GM12878 (cell line): ENCODE measurements at regions not wholly inside any gene's neighbourhood (a gene's known extent, or its start where the extent isn't known, plus 50 kb on each side); places are given as distances from the start of the nearest gene placed in this dataset.

Experiments used
- ATAC-seq: fragments of 200-7000 bp; cut with Tn5 transposase; 3 replicates; pipeline ENCODE4 v1.9.1; 2020; ENCODE audit warnings: mild to moderate bottlenecking, moderate library complexity
- BruUV-seq: library from RNA; stranded (reverse); fragments of 400-500 nt; replicated peaks from 2 replicates; lab custom pipeline; 2021; lab: Mats Ljungman, UMichigan
- CTCF ChIA-PET: fragments of 300-600 bp; sonication (Branson Sonifier 250); formaldehyde crosslinking; extraction: SDS; loops from one replicate; lab custom pipeline; 2021; ENCODE audit warnings: inconsistent platforms; lab: Yijun Ruan, JAX
- POLR2A ChIA-PET: fragments of 350-600 bp; formaldehyde crosslinking; extraction: SDS; loops from one replicate; lab custom pipeline; 2021; ENCODE audit warnings: inconsistent platforms; lab: Charles Lee
- RAD21 ChIA-PET: fragments of 300-600 bp; sonication (Branson Sonifier 250); formaldehyde crosslinking; loops from one replicate; lab custom pipeline; 2023; ENCODE audit warnings: antibody characterized with exemption; ENCODE audit not compliant: unreplicated experiment; lab: Charles Lee
- SMC1A ChIA-PET: fragments of 300-600 bp; sonication (Branson Sonifier 250); formaldehyde crosslinking; loops from one replicate; lab custom pipeline; 2023; ENCODE audit not compliant: unreplicated experiment, uncharacterized antibody; lab: Charles Lee
- DNase-seq: peaks from one replicate; pipeline ENCODE4 v3.0.0-alpha.2; 2011; ENCODE audit warnings: low read depth, low spot score
- FAIRE-seq: peaks from 3 replicates; lab custom pipeline; 2011; peaks lifted over from hg19 to GRCh38; lab: Jason Lieb, UNC
- H2AFZ ChIP-seq: 2 replicates; pipeline ENCODE4 v1.6.0; 2011; ENCODE audit warnings: low read depth, low read length, control low read depth; ENCODE audit not compliant: control insufficient read depth
- H3K27ac ChIP-seq: 2 replicates; pipeline ENCODE4 v1.5.1; 2011; ENCODE audit warnings: control low read depth; ENCODE audit not compliant: control insufficient read depth, insufficient read depth
- H3K27me3 ChIP-seq, 2 experiments: replicated peaks in 1 of 2; 2 replicates each; pipeline versions ENCODE4 v1.6.0 to v1.6.1; 2011; ENCODE audit warnings: low read length in 1 of 2; ENCODE audit not compliant: control insufficient read depth in 2 of 2, insufficient read depth in 2 of 2
- H3K36me3 ChIP-seq, 2 experiments: 2 replicates each; pipeline ENCODE4 v1.5.1; 2011; ENCODE audit warnings: low read length in 1 of 2; ENCODE audit not compliant: control insufficient read depth in 2 of 2, insufficient read depth in 2 of 2
- H3K4me1 ChIP-seq: 2 replicates; pipeline ENCODE4 v1.6.1; 2011; ENCODE audit warnings: mild to moderate bottlenecking, low read length, moderate library complexity, mixed read lengths; ENCODE audit not compliant: control insufficient read depth, insufficient read depth
- H3K4me2 ChIP-seq: 2 replicates; pipeline ENCODE4 v1.6.0; 2011; ENCODE audit warnings: control low read depth; ENCODE audit not compliant: control insufficient read depth, insufficient read depth
- H3K4me3 ChIP-seq: fragments of 200-600 bp; sonication (generic); 2 replicates; pipeline ENCODE4 v1.5.1; 2016
- H3K79me2 ChIP-seq: 2 replicates; pipeline ENCODE4 v1.6.0; 2011; ENCODE audit warnings: low read length; ENCODE audit not compliant: control insufficient read depth, insufficient read depth
- H3K9ac ChIP-seq: 2 replicates; pipeline ENCODE4 v1.8.0; 2011; ENCODE audit warnings: low read length, control low read depth, mixed read lengths; ENCODE audit not compliant: control insufficient read depth, insufficient read depth
- H3K9me3 ChIP-seq: replicated peaks from 3 replicates; pipeline ENCODE4 v1.5.1; 2011; ENCODE audit warnings: mild to moderate bottlenecking, low read length; ENCODE audit not compliant: control insufficient read depth, insufficient read depth
- H4K20me1 ChIP-seq: 2 replicates; pipeline ENCODE4 v1.6.0; 2011; ENCODE audit not compliant: control insufficient read depth, insufficient read depth
- CHD2 ChIP-seq: IDR thresholded peaks from 2 replicates; pipeline ENCODE4 v1.6.1; 2011; ENCODE audit warnings: low read depth, low read length, improper control_type of control experiment, borderline replicate concordance
- EP300 ChIP-seq, 2 experiments: fragments of 150-350 bp in 1 of 2; IDR thresholded peaks; 2 replicates each; pipeline ENCODE4 v1.6.1; 2011 to 2012; ENCODE audit warnings: low read depth in 2 of 2, low read length in 2 of 2, borderline replicate concordance in 1 of 2, improper control_type of control experiment in 1 of 2, inconsistent platforms in 1 of 2; ENCODE audit not compliant: control insufficient read depth in 1 of 2
- ESRRA ChIP-seq: IDR thresholded peaks from 2 replicates; pipeline ENCODE4 v1.6.1; 2012; ENCODE audit warnings: mild to moderate bottlenecking, low read length, improper control_type of control experiment
- GABPA ChIP-seq: IDR thresholded peaks from 2 replicates; pipeline ENCODE4 v1.6.1; 2014; ENCODE audit warnings: antibody characterized with exemption, low read depth, mild to moderate bottlenecking, inconsistent platforms
- IKZF2 ChIP-seq, 2 experiments: fragments of 450-650 bp; IDR thresholded peaks; 2 replicates each; pipeline ENCODE4 v1.6.1; 2017; ENCODE audit warnings: mild to moderate bottlenecking in 2 of 2, moderate library complexity in 2 of 2
- MTA2 ChIP-seq: fragments of 450-650 bp; IDR thresholded peaks from 2 replicates; pipeline ENCODE4 v1.6.1; 2016; ENCODE audit warnings: low read depth, mild to moderate bottlenecking, moderate library complexity
- MTA3 ChIP-seq: IDR thresholded peaks from 2 replicates; pipeline ENCODE4 v1.6.1; 2012; ENCODE audit warnings: low read length, inconsistent platforms, borderline replicate concordance
- RB1 ChIP-seq: fragments of 450-650 bp; formaldehyde crosslinking; IDR thresholded peaks from 2 replicates; pipeline ENCODE4 v1.6.1; 2017; ENCODE audit warnings: mild to moderate bottlenecking, borderline replicate concordance
- RBBP5 ChIP-seq: fragments of 200-600 bp; sonication (generic); conservative IDR thresholded peaks from 2 replicates; pipeline ENCODE4 v1.6.1; 2016
- SMAD1 ChIP-seq: fragments of 450-650 bp; IDR thresholded peaks from 2 replicates; pipeline ENCODE4 v1.6.1; 2018; ENCODE audit warnings: mild to moderate bottlenecking, low read depth; ENCODE audit not compliant: partially characterized antibody
- SRF ChIP-seq, 2 experiments: IDR thresholded peaks; 2 replicates each; pipeline ENCODE4 v1.6.1; 2011; ENCODE audit warnings: low read depth in 2 of 2, low read length in 2 of 2, mild to moderate bottlenecking in 1 of 2, moderate library complexity in 1 of 2
- TCF12 ChIP-seq: IDR thresholded peaks from 2 replicates; pipeline ENCODE4 v1.6.1; 2011; ENCODE audit warnings: low read depth, mild to moderate bottlenecking, low read length
- YY1 ChIP-seq: IDR thresholded peaks from 2 replicates; pipeline ENCODE4 v1.6.1; 2011; ENCODE audit warnings: low read depth, mild to moderate bottlenecking, low read length
- ZNF207 ChIP-seq: fragments of 450-650 bp; IDR thresholded peaks from 2 replicates; pipeline ENCODE4 v1.6.1; 2014; ENCODE audit warnings: antibody characterized with exemption, mild to moderate bottlenecking, borderline replicate concordance
- WGBS: methylation state at CpG from one replicate; pipeline ENCODE4 v1.1.6; 2016; ENCODE audit warnings: low lambda C conversion rate; ENCODE audit not compliant: insufficient replicate concordance, insufficient coverage; ENCODE audit errors: missing lambda C conversion rate; 5-methylcytosine and 5-hydroxymethylcytosine counted together
- in situ Hi-C: fragments of 300-500 bp; cut with MboI; formaldehyde crosslinking; loops from 9 replicates; pipeline ENCODE4 v1.14.3; 2018; ENCODE audit warnings: mixed read lengths
- intact Hi-C: fragments of 100-400 bp; cut with micrococcal nuclease; formaldehyde crosslinking; loops from one replicate; pipeline ENCODE4 v1.14.2; 2022; ENCODE audit not compliant: unreplicated experiment
- TF ChIP-seq, protein P1 (sequence below): fragments of 450-650 bp; IDR thresholded peaks from 2 replicates; pipeline ENCODE4 v1.6.1; 2017; ENCODE audit warnings: borderline replicate concordance
- TF ChIP-seq, protein P2 (sequence below): fragments of 450-650 bp; formaldehyde crosslinking; IDR thresholded peaks from 2 replicates; pipeline ENCODE4 v1.4.0; 2020; ENCODE audit warnings: mild to moderate bottlenecking, moderate library complexity
- TF ChIP-seq, protein P3 (sequence below): IDR thresholded peaks from 2 replicates; pipeline ENCODE4 v1.6.1; 2011; ENCODE audit warnings: low read depth, low read length, improper control_type of control experiment, borderline replicate concordance

DNA sequence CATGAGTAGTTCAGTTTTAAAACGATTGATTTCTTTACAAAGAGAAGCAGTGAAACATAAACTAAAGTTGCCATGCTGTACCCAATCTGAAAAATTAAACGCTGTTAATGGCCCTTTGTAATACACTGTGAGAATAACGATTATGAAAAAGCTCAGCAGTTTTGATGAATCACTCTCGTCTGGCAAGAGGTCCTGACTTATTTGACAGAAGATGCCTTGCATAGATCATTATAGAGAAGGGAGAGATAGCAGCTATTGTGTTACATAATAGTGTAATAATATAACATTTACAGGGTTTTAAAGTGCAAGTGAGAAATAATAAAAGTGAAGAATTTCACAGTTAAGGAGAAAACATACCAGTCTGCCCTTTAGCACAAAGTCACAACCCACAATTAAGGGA lies 361.5 kb upstream of the CDH10 start (continued):
- no peak for TF ChIP-seq CHD2
- TF ChIP-seq, protein P1, sequence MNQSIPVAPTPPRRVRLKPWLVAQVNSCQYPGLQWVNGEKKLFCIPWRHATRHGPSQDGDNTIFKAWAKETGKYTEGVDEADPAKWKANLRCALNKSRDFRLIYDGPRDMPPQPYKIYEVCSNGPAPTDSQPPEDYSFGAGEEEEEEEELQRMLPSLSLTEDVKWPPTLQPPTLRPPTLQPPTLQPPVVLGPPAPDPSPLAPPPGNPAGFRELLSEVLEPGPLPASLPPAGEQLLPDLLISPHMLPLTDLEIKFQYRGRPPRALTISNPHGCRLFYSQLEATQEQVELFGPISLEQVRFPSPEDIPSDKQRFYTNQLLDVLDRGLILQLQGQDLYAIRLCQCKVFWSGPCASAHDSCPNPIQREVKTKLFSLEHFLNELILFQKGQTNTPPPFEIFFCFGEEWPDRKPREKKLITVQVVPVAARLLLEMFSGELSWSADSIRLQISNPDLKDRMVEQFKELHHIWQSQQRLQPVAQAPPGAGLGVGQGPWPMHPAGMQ, result no peak
- no peak for TF ChIP-seq MTA3
- TF ChIP-seq SMAD1, result no peak
- TF ChIP-seq RB1, result no peak
- no peak for TF ChIP-seq TCF12
- no peak for TF ChIP-seq ESRRA
- TF ChIP-seq, protein P2, sequence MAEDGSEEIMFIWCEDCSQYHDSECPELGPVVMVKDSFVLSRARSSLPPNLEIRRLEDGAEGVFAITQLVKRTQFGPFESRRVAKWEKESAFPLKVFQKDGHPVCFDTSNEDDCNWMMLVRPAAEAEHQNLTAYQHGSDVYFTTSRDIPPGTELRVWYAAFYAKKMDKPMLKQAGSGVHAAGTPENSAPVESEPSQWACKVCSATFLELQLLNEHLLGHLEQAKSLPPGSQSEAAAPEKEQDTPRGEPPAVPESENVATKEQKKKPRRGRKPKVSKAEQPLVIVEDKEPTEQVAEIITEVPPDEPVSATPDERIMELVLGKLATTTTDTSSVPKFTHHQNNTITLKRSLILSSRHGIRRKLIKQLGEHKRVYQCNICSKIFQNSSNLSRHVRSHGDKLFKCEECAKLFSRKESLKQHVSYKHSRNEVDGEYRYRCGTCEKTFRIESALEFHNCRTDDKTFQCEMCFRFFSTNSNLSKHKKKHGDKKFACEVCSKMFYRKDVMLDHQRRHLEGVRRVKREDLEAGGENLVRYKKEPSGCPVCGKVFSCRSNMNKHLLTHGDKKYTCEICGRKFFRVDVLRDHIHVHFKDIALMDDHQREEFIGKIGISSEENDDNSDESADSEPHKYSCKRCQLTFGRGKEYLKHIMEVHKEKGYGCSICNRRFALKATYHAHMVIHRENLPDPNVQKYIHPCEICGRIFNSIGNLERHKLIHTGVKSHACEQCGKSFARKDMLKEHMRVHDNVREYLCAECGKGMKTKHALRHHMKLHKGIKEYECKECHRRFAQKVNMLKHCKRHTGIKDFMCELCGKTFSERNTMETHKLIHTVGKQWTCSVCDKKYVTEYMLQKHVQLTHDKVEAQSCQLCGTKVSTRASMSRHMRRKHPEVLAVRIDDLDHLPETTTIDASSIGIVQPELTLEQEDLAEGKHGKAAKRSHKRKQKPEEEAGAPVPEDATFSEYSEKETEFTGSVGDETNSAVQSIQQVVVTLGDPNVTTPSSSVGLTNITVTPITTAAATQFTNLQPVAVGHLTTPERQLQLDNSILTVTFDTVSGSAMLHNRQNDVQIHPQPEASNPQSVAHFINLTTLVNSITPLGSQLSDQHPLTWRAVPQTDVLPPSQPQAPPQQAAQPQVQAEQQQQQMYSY (CRISPR knock-in tag), result no peak
- TF ChIP-seq, all 136 proteins: peak for 0

DNA sequence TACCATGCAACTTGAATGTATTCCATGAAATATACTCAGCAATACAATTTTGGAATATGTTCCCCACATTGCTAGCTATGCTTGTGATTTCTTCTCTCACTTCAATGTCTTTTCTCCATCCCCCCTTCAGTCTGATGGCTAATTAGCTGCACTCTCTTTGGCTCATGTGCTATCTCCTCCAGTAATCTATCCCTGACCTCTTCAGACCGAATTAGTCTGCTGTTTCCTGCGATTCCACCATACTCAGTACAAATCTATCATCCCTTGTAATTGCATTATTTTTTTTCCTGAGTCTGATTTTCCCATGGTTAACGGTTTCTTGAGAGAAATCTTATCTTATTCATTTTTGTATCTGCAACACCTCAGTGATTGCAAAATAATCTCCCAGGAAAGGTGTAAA lies 360.7 kb upstream of the CDH10 start:
- ATAC-seq, result no peak
- H3K9ac ChIP-seq, result no peak overlapping the region
- no peak for FAIRE-seq
- SMC1A ChIA-PET, result no interaction called here
- H3K27ac ChIP-seq, result no peak overlapping the region
- DNase-seq, result no peak
- no peaks in the 10 kb centered on the region for H4K20me1 ChIP-seq
- no TSS peak for BruUV-seq
- POLR2A ChIA-PET, result no interaction called here
- H2AFZ ChIP-seq, result no peak overlapping the region
- no peaks in the 10 kb centered on the region for H3K79me2 ChIP-seq
- CTCF ChIA-PET, result no interaction called here
- H3K9me3 ChIP-seq, result no peaks in the 10 kb centered on the region
- in situ Hi-C loops (no loop called here), intact Hi-C loops (no loop called here)
- no peak overlapping the region for H3K4me2 ChIP-seq
- RAD21 ChIA-PET, result no interaction called here
- H3K27me3 ChIP-seq, result no peaks in the 10 kb centered on the region
- no peaks in the 10 kb centered on the region for H3K4me1 ChIP-seq
- WGBS, result 2% methylated on average over 3 of the region's 3 CpGs
- no peaks in the 10 kb centered on the region for H3K36me3 ChIP-seq
- no peak overlapping the region for H3K4me3 ChIP-seq
- TF ChIP-seq EP300 (IDR thresholded peaks at IDR 0.05; ENCODE audit: borderline replicate concordance in 1 of 2, control insufficient read depth in 1 of 2, low read depth in 2 of 2, low read length in 2 of 2) (no peak), MTA2 (no peak), SRF (IDR thresholded peaks at IDR 0.05; ENCODE audit: low read depth in 2 of 2, low read length in 2 of 2) (no peak), IKZF2 (IDR thresholded peaks at IDR 0.05) (no peak), RB1 (no peak), RBBP5 (no peak), YY1 (no peak), ZNF207 (no peak), GABPA (no peak)
- TF ChIP-seq, protein P3, sequence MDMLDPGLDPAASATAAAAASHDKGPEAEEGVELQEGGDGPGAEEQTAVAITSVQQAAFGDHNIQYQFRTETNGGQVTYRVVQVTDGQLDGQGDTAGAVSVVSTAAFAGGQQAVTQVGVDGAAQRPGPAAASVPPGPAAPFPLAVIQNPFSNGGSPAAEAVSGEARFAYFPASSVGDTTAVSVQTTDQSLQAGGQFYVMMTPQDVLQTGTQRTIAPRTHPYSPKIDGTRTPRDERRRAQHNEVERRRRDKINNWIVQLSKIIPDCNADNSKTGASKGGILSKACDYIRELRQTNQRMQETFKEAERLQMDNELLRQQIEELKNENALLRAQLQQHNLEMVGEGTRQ, result no peak
